Retinal pigment epithelial cell (primary cell): ENCODE measurements at regions not wholly inside any gene's neighbourhood (a gene's known extent, or its start where the extent isn't known, plus 50 kb on each side); places are given as distances from the start of the nearest gene placed in this dataset.

Source experiments
- DNase-seq: peaks from one replicate; pipeline ENCODE4 v3.0.0-alpha.2; 2010; ENCODE audit warnings: low read depth
- H3K4me3 ChIP-seq: 2 replicates; pipeline ENCODE4 v1.5.1; 2011; ENCODE audit warnings: mild to moderate bottlenecking, low read length, control low read depth, moderate library complexity
- TF ChIP-seq, protein P1 (sequence below): conservative IDR thresholded peaks from 2 replicates; pipeline ENCODE4 v1.5.1; 2011; ENCODE audit warnings: low read depth, low read length, control low read depth, inconsistent platforms

GRCh38 chr16:54431041-54431996 is 144.7 kb upstream of the IRX3 start:
- DNase-seq, result no peak
- TF ChIP-seq, protein P1, sequence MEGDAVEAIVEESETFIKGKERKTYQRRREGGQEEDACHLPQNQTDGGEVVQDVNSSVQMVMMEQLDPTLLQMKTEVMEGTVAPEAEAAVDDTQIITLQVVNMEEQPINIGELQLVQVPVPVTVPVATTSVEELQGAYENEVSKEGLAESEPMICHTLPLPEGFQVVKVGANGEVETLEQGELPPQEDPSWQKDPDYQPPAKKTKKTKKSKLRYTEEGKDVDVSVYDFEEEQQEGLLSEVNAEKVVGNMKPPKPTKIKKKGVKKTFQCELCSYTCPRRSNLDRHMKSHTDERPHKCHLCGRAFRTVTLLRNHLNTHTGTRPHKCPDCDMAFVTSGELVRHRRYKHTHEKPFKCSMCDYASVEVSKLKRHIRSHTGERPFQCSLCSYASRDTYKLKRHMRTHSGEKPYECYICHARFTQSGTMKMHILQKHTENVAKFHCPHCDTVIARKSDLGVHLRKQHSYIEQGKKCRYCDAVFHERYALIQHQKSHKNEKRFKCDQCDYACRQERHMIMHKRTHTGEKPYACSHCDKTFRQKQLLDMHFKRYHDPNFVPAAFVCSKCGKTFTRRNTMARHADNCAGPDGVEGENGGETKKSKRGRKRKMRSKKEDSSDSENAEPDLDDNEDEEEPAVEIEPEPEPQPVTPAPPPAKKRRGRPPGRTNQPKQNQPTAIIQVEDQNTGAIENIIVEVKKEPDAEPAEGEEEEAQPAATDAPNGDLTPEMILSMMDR, result no peak
- peak overlapping the region; percentile 15 for H3K4me3 ChIP-seq

GRCh38 chr16:54430491-54431030 is 144.0 kb upstream of the IRX3 start:
- peak; percentile 79 for DNase-seq
- H3K4me3 ChIP-seq, result peak overlapping the region; percentile 15
- TF ChIP-seq, protein P1, result no peak

DNA sequence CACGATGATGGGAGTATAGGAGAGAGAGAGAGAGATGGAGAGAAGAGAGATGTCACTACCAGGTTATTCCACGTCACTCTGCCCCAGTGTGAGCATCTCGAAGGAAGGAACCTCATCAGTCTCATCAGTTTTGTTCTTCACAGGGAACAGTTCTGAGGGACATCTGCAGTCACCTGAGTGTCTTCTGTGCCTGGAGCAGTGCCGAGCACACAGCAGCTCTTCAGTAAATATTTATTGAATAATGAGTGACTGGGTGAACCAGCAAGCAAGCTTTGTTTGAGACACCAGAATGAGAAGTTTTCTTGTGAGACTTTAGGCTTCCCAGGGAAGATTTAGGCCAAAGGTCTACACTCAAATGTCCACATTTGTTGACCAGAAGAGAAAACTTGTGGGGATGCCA is 142.4 kb upstream of the IRX3 start:
- no peak overlapping the region for H3K4me3 ChIP-seq
- TF ChIP-seq, protein P1, result no peak
- no peak for DNase-seq

DNA sequence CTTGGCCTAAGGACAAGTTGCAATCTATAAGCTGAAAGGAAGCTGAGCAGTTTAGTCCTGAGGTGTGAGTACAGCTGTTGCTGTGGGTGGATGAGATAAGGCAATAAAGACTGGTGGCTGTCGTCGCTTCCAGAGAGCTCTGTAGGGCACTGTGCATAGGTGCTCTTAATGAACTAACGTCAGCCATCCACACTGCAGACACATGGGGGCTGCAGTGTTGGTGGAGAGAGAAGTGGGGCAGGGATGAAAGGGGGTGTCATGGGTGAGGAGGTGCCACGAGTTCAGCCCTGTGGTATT is 139.9 kb upstream of the IRX3 start:
- DNase-seq, result no peak
- TF ChIP-seq, protein P1, result no peak
- no peak overlapping the region for H3K4me3 ChIP-seq

DNA sequence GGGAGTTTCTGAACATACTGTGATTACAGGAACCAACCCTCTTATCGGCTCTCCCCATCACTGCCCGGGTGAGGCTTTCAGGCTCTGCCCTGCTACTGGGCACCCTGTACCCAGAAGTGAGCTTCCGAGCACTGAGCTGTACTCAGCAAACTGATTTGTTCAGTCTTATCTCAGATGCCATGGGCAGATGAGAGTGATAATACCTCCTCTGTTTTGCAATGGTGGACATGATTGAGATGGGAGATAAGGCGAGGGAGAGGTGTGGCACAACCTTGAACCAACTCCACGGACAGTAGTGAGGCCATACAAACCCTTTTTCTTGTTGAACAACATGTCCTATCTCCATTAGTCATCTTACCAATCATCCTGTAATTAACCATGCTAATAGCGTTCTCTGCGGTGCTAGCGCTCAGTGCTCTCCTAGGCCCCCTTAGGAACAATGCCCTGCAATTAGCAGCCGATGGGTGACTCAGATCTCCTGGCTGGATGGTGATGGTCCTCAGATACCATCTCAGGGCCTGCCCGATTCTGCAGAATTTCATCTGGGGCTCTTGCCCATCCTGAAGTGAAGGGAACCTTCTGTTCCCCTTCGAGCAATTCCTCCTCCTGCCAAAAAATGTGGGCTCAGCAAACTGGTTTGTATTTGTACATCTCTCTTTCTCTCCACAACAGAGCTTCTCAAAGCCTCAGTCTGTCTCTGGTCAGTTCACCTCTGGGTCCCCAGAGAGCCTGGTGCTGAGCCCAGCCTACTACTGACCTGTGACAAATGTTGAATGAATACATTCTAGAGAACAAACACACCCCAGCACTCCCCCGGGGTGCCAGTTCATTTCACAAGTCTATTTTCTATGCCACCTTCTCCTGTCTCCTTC is 139.3 kb upstream of the IRX3 start:
- H3K4me3 ChIP-seq, result no peak overlapping the region
- DNase-seq, result no peak
- TF ChIP-seq, protein P1, result no peak

DNA sequence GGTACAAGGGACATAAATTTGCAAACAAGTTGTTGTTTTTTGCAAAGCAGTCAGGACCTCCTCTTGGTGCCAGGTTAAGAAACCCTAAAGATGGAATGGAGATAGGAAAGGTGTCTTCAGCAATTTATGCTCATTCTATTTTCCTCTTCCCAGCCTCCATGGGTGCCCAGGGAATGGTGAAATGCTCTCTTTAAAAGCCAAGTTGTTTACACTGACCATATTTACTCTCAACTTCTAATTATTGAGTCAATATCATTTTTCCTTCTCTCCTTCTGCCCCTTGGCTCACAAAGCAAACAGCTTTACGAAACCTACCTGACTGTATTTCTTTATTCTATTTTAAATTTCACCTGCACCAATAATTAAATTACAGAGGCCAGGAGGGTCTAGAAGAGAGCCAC is 138.5 kb upstream of the IRX3 start:
- TF ChIP-seq, protein P1, result no peak
- no peak for DNase-seq
- no peak overlapping the region for H3K4me3 ChIP-seq
